GM21390 (cell line): ENCODE measurements at regions not wholly inside any gene's neighbourhood (a gene's known extent, or its start where the extent isn't known, plus 50 kb on each side); places are given as distances from the start of the nearest gene placed in this dataset.
A peak's percentile ranks its signal among the peaks of the same experiment; 100 is the strongest.

Experiments
- ATAC-seq: cut with Tn5 transposase; IDR thresholded peaks from one replicate; pipeline ENCODE4 v1.9.1; 2021; ENCODE audit not compliant: unreplicated experiment

GRCh38 chr10:107451047-107451446 is 286.5 kb upstream of the SORCS1 start:
- ATAC-seq: no peak

GRCh38 chr10:107450056-107450455 is 285.6 kb upstream of the SORCS1 start:
- ATAC-seq: no peak

GRCh38 chr10:107444443-107444842 is 279.9 kb upstream of the SORCS1 start:
- no peak for ATAC-seq

GRCh38 chr10:107443813-107444212 is 279.3 kb upstream of the SORCS1 start:
- no peak for ATAC-seq

GRCh38 chr10:107443326-107443725 is 278.8 kb upstream of the SORCS1 start:
- ATAC-seq: no peak

- ATAC-seq: peak; percentile 91
These were observed 277.6 kb upstream of the SORCS1 start for GRCh38 chr10:107442035-107442505.

GRCh38 chr10:107440741-107441140 is 276.2 kb upstream of the SORCS1 start:
- ATAC-seq: no peak

GRCh38 chr10:107437921-107438320 is 273.4 kb upstream of the SORCS1 start:
- ATAC-seq: no peak

GRCh38 chr10:107436568-107436967 is 272.1 kb upstream of the SORCS1 start:
- ATAC-seq: no peak

GRCh38 chr10:107434854-107435253 is 270.3 kb upstream of the SORCS1 start:
- no peak for ATAC-seq

GRCh38 chr10:107434201-107434600 is 269.7 kb upstream of the SORCS1 start:
- ATAC-seq: no peak

- ATAC-seq: no peak
These were observed 269.1 kb upstream of the SORCS1 start for GRCh38 chr10:107433605-107434004.

GRCh38 chr10:107430446-107430845 is 265.9 kb upstream of the SORCS1 start:
- ATAC-seq: no peak

- no peak for ATAC-seq
These were observed 262.5 kb upstream of the SORCS1 start for GRCh38 chr10:107427016-107427415.

GRCh38 chr10:107425931-107426553 is 261.5 kb upstream of the SORCS1 start:
- ATAC-seq: peak; percentile 42

- ATAC-seq: no peak
These were observed 260.1 kb upstream of the SORCS1 start for GRCh38 chr10:107424628-107425027.

GRCh38 chr10:107423903-107424302 is 259.4 kb upstream of the SORCS1 start:
- no peak for ATAC-seq

- ATAC-seq: no peak
These were observed 258.2 kb upstream of the SORCS1 start for GRCh38 chr10:107422681-107423080.

GRCh38 chr10:107420196-107420595 is 255.7 kb upstream of the SORCS1 start:
- ATAC-seq: no peak

- ATAC-seq: no peak
These were observed 253.7 kb upstream of the SORCS1 start for GRCh38 chr10:107418085-107418806.

- no peak for ATAC-seq
These were observed 252.9 kb upstream of the SORCS1 start for GRCh38 chr10:107417446-107417845.

GRCh38 chr10:107415446-107415845 is 250.9 kb upstream of the SORCS1 start:
- no peak for ATAC-seq

- no peak for ATAC-seq
These were observed 249.5 kb upstream of the SORCS1 start for GRCh38 chr10:107413971-107414370.
